ENCODE measurements at regions not wholly inside any gene's neighbourhood (a gene's known extent, or its start where the extent isn't known, plus 50 kb on each side); places are given as distances from the start of the nearest gene placed in this dataset.

- no peaks in the 10 kb centered on the region for H3K27me3 Mint-ChIP-seq (ENCODE audit: low read depth in 2 of 2)
- no peak overlapping the region for H3K4me3 ChIP-seq (ENCODE audit: low read length)
- intact Hi-C loops (cut with micrococcal nuclease), result no loop called here
- no peaks in the 10 kb centered on the region for H3K4me1 ChIP-seq (ENCODE audit: control insufficient read depth, insufficient read depth, low read length)
- ATAC-seq (no peak), DNase-seq (no peak)
- no peaks in the 10 kb centered on the region for H3K9me3 ChIP-seq (ENCODE audit: control insufficient read depth, insufficient read depth, low read length)
- WGBS (ENCODE audit: insufficient coverage), result 83% methylated on average over 1 of the region's 1 CpG
- TF ChIP-seq CTCF (IDR thresholded peaks at IDR 0.05), result no peak
- no peaks in the 10 kb centered on the region for H3K27me3 ChIP-seq (ENCODE audit: control insufficient read depth, insufficient read depth, low read length)
- no peaks in the 10 kb centered on the region for H3K36me3 ChIP-seq (ENCODE audit: control insufficient read depth, insufficient read depth, low read length)
- H3K4me3 Mint-ChIP-seq, result no peak overlapping the region
- H3K4me1 Mint-ChIP-seq, result no peaks in the 10 kb centered on the region
- no peak overlapping the region for H3K27ac ChIP-seq (ENCODE audit: low read length)
- H3K9me3 Mint-ChIP-seq, result peaks cover 9 to 11% of the 10 kb centered on the region in 2 donors
- no peaks in the 10 kb centered on the region for H3K36me3 Mint-ChIP-seq
- H3K27ac Mint-ChIP-seq, result no peak overlapping the region
These were observed 1041.8 kb upstream of the ARRDC3 start for GRCh38 chr5:92424785-92425426.

GRCh38 chr5:92421942-92422341 lies 1038.8 kb upstream of the ARRDC3 start:
- H3K27me3 ChIP-seq (ENCODE audit: control insufficient read depth, insufficient read depth, low read length), result no peaks in the 10 kb centered on the region
- WGBS (ENCODE audit: insufficient coverage), result no CpG with 5 or more reads among the region's 1 CpG
- no peaks in the 10 kb centered on the region for H3K4me1 ChIP-seq (ENCODE audit: control insufficient read depth, insufficient read depth, low read length)
- no peaks in the 10 kb centered on the region for H3K36me3 Mint-ChIP-seq
- peaks cover 8 to 10% of the 10 kb centered on the region in 2 donors for H3K9me3 Mint-ChIP-seq
- no peak overlapping the region for H3K4me3 Mint-ChIP-seq
- ATAC-seq (no peak), DNase-seq (no peak)
- no peaks in the 10 kb centered on the region for H3K4me1 Mint-ChIP-seq
- H3K36me3 ChIP-seq (ENCODE audit: control insufficient read depth, insufficient read depth, low read length), result no peaks in the 10 kb centered on the region
- H3K9me3 ChIP-seq (ENCODE audit: control insufficient read depth, insufficient read depth, low read length), result peaks cover 7% of the 10 kb centered on the region
- TF ChIP-seq CTCF (IDR thresholded peaks at IDR 0.05), result no peak
- H3K27ac Mint-ChIP-seq, result no peak overlapping the region
- no peak overlapping the region for H3K27ac ChIP-seq (ENCODE audit: low read length)
- no peak overlapping the region for H3K4me3 ChIP-seq (ENCODE audit: low read length)
- intact Hi-C loops (cut with micrococcal nuclease), result no loop called here
- H3K27me3 Mint-ChIP-seq (ENCODE audit: low read depth in 2 of 2), result no peaks in the 10 kb centered on the region

GRCh38 chr5:92421196-92421595 lies 1038.1 kb upstream of the ARRDC3 start:
- Histone ChIP-seq H3K9me3 (ENCODE audit: control insufficient read depth, insufficient read depth, low read length) (peaks cover 7% of the 10 kb centered on the region), H3K27me3 (ENCODE audit: control insufficient read depth, insufficient read depth, low read length) (no peaks in the 10 kb centered on the region), H3K36me3 (ENCODE audit: control insufficient read depth, insufficient read depth, low read length) (no peaks in the 10 kb centered on the region), H3K4me3 (ENCODE audit: low read length) (no peak overlapping the region), H3K27ac (ENCODE audit: low read length) (no peak overlapping the region), H3K4me1 (ENCODE audit: control insufficient read depth, insufficient read depth, low read length) (no peaks in the 10 kb centered on the region)
- Mint-ChIP-seq H3K4me1 (no peaks in the 10 kb centered on the region), H3K36me3 (no peaks in the 10 kb centered on the region), H3K9me3 (peaks cover 8 to 9% of the 10 kb centered on the region in 2 donors), H3K27me3 (ENCODE audit: low read depth in 2 of 2) (no peaks in the 10 kb centered on the region), H3K4me3 (no peak overlapping the region), H3K27ac (no peak overlapping the region)
- DNase-seq, result no peak
- no peak for ATAC-seq
- intact Hi-C loops (cut with micrococcal nuclease), result no loop called here
- no peak for TF ChIP-seq CTCF (IDR thresholded peaks at IDR 0.05)

- Histone ChIP-seq H3K4me3 (ENCODE audit: low read length) (no peak overlapping the region), H3K36me3 (ENCODE audit: control insufficient read depth, insufficient read depth, low read length) (no peaks in the 10 kb centered on the region), H3K27ac (ENCODE audit: low read length) (no peak overlapping the region), H3K27me3 (ENCODE audit: control insufficient read depth, insufficient read depth, low read length) (no peaks in the 10 kb centered on the region), H3K4me1 (ENCODE audit: control insufficient read depth, insufficient read depth, low read length) (no peaks in the 10 kb centered on the region), H3K9me3 (ENCODE audit: control insufficient read depth, insufficient read depth, low read length) (peaks cover 7% of the 10 kb centered on the region)
- intact Hi-C loops (cut with micrococcal nuclease), result no loop called here
- Mint-ChIP-seq H3K27ac (no peak overlapping the region), H3K36me3 (no peaks in the 10 kb centered on the region), H3K4me3 (no peak overlapping the region), H3K27me3 (ENCODE audit: low read depth in 2 of 2) (no peaks in the 10 kb centered on the region), H3K4me1 (no peaks in the 10 kb centered on the region), H3K9me3 (peaks cover 11 to 12% of the 10 kb centered on the region in 2 donors)
- ATAC-seq, result no peak
- DNase-seq, result no peak
- no peak for TF ChIP-seq CTCF (IDR thresholded peaks at IDR 0.05)
These were observed 1036.1 kb upstream of the ARRDC3 start for GRCh38 chr5:92419261-92419660.
